ENCODE measurements at regions not wholly inside any gene's neighbourhood (a gene's known extent, or its start where the extent isn't known, plus 50 kb on each side); places are given as distances from the start of the nearest gene placed in this dataset.

- ATAC-seq (ENCODE audit: insufficient read depth, low FRiP score): no peak
- TF ChIP-seq CTCF (IDR thresholded peaks at IDR 0.05; ENCODE audit: control extremely low read depth, extremely low read depth): no peak
- Histone ChIP-seq H3K27ac (ENCODE audit: low read depth in 1 of 2, low read length in 1 of 2) (no peak overlapping the region), H3K4me3 (no peak overlapping the region), H3K9ac (ENCODE audit: insufficient read depth in 1 of 2, low read length in 2 of 2) (no peak overlapping the region), H3K36me3 (ENCODE audit: control insufficient read depth in 4 of 4, insufficient read depth in 4 of 4, low read length in 4 of 4) (no peaks in the 10 kb centered on the region), H3K9me3 (ENCODE audit: control insufficient read depth in 4 of 4, insufficient read depth in 3 of 4, low read length in 3 of 4) (peaks cover 0 to 4% (median 0%) of the 10 kb centered on the region in 4 donors), H3K27me3 (ENCODE audit: control insufficient read depth in 3 of 3, insufficient read depth in 3 of 3, low read length in 2 of 3) (no peaks in the 10 kb centered on the region), H3K4me1 (ENCODE audit: control insufficient read depth in 5 of 5, insufficient read depth in 5 of 5, low read length in 5 of 5) (peaks cover 0 to 14% (median 0%) of the 10 kb centered on the region in 5 donors)
- WGBS, 2 donors: 66 to 81% methylated on average over 3 of the region's 3 CpGs
- DNase-seq: no peak
Measured at GRCh38 chr2:34533585-34534183, 934.6 kb upstream of the FAM98A start.

GRCh38 chr2:34529965-34530364 is 930.9 kb upstream of the FAM98A start:
- ATAC-seq (ENCODE audit: insufficient read depth, low FRiP score) (no peak), DNase-seq (no peak)
- H3K27me3 ChIP-seq (ENCODE audit: control insufficient read depth in 3 of 3, insufficient read depth in 3 of 3, low read length in 2 of 3): no peaks in the 10 kb centered on the region
- H3K4me1 ChIP-seq (ENCODE audit: control insufficient read depth in 5 of 5, insufficient read depth in 5 of 5, low read length in 5 of 5): peaks cover 0 to 10% (median 0%) of the 10 kb centered on the region in 5 donors
- no peak overlapping the region for H3K27ac ChIP-seq (ENCODE audit: low read depth in 1 of 2, low read length in 1 of 2)
- H3K9ac ChIP-seq (ENCODE audit: insufficient read depth in 1 of 2, low read length in 2 of 2): no peak overlapping the region
- 97% methylated on average over 1 of the region's 1 CpG for WGBS, 2 donors
- H3K4me3 ChIP-seq: no peak overlapping the region
- no peaks in the 10 kb centered on the region for H3K36me3 ChIP-seq (ENCODE audit: control insufficient read depth in 4 of 4, insufficient read depth in 4 of 4, low read length in 4 of 4)
- H3K9me3 ChIP-seq (ENCODE audit: control insufficient read depth in 4 of 4, insufficient read depth in 3 of 4, low read length in 3 of 4): no peaks in the 10 kb centered on the region
- TF ChIP-seq CTCF (IDR thresholded peaks at IDR 0.05; ENCODE audit: control extremely low read depth, extremely low read depth): no peak

- Histone ChIP-seq H3K4me1 (ENCODE audit: control insufficient read depth in 5 of 5, insufficient read depth in 5 of 5, low read length in 5 of 5) (no peaks in the 10 kb centered on the region), H3K4me3 (no peak overlapping the region), H3K36me3 (ENCODE audit: control insufficient read depth in 4 of 4, insufficient read depth in 4 of 4, low read length in 4 of 4) (no peaks in the 10 kb centered on the region), H3K27me3 (ENCODE audit: control insufficient read depth in 3 of 3, insufficient read depth in 3 of 3, low read length in 2 of 3) (no peaks in the 10 kb centered on the region), H3K9me3 (ENCODE audit: control insufficient read depth in 4 of 4, insufficient read depth in 3 of 4, low read length in 3 of 4) (peaks cover 0 to 1% (median 0%) of the 10 kb centered on the region in 4 donors), H3K9ac (ENCODE audit: insufficient read depth in 1 of 2, low read length in 2 of 2) (no peak overlapping the region), H3K27ac (ENCODE audit: low read depth in 1 of 2, low read length in 1 of 2) (no peak overlapping the region)
- DNase-seq (no peak), ATAC-seq (ENCODE audit: insufficient read depth, low FRiP score) (no peak)
- WGBS, 2 donors: 70 to 76% methylated on average over 3 of the region's 3 CpGs
- TF ChIP-seq CTCF (IDR thresholded peaks at IDR 0.05; ENCODE audit: control extremely low read depth, extremely low read depth): no peak
Measured at GRCh38 chr2:34523958-34524514, 924.9 kb upstream of the FAM98A start.

Data from lung (tissue), 11 donors.